GM19043 (cell line): ENCODE measurements at regions not wholly inside any gene's neighbourhood (a gene's known extent, or its start where the extent isn't known, plus 50 kb on each side); places are given as distances from the start of the nearest gene placed in this dataset.

ENCODE experiments used
- ATAC-seq: cut with Tn5 transposase; IDR thresholded peaks from one replicate; pipeline ENCODE4 v1.9.1; 2021; ENCODE audit warnings: low read depth; ENCODE audit not compliant: unreplicated experiment

DNA sequence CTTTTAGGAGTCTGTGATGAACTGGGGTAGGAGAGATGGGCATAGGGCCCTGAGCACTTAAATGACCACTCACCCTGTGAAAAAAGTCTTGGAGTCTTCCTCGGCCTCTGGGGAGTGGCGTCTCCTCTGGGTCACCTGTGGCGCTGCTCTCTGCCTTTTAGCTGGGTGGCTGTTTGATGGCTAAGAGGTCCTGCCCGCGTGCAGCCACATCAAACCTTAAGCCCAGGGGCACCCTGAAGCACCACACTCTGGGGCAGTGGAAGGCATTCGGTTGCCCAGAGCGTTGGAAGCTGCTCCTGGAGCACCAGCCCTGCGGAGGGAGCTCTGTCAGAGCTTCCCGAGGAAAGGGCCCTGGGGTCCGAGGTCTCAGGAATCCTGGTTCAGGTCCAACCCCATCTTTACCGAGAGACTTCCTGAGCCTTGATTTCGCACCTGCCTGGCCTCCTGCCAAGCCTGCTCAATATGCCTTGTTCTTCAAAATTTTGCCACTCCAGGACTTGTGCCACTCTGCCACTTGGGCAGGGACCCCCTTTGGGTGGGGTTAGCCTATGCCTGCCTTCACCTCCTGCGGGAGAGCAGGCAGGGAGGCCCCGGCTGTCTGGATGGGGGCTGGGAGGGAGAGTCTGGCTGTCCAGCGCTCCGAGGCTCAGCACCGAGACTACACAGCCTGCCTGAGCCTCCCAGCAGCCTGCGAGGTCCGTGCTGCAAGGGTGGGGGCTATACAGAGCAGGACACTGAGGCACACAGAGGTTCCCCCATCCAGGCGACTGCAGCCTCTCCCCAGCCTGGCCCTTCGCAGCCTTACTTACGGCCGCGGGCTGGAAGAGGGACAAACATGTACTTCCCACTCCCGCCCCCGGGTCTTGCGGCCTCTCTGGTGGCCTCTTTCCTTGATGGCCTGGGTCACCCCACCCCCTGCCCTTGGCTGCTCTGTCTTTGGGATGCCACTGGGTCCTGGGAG is 63.4 kb upstream of the RNU6ATAC start:
- ATAC-seq, result no peak

DNA sequence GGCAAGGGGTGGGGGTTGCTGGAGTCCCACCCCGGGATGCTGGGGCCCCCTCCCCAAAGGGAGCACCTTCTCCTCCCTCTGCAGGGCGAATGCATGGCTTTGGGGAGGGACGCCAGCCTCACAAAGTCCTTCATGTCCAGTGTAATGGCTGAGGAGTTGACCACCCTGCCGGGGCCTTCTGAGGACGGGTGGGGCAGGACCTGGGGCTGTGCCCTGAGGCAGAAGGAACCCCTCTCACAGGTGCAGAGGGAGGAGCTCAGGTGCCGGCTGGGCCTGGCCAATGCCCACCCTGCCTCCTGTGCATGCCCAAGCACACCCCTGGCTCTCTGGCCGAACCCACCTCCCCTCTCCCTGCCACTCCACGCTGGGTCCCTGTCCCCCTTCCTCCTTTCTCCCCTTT is 64.3 kb upstream of the RNU6ATAC start:
- no peak for ATAC-seq

GRCh38 chr9:134229466-134230091 is 65.2 kb upstream of the RNU6ATAC start:
- no peak for ATAC-seq

DNA sequence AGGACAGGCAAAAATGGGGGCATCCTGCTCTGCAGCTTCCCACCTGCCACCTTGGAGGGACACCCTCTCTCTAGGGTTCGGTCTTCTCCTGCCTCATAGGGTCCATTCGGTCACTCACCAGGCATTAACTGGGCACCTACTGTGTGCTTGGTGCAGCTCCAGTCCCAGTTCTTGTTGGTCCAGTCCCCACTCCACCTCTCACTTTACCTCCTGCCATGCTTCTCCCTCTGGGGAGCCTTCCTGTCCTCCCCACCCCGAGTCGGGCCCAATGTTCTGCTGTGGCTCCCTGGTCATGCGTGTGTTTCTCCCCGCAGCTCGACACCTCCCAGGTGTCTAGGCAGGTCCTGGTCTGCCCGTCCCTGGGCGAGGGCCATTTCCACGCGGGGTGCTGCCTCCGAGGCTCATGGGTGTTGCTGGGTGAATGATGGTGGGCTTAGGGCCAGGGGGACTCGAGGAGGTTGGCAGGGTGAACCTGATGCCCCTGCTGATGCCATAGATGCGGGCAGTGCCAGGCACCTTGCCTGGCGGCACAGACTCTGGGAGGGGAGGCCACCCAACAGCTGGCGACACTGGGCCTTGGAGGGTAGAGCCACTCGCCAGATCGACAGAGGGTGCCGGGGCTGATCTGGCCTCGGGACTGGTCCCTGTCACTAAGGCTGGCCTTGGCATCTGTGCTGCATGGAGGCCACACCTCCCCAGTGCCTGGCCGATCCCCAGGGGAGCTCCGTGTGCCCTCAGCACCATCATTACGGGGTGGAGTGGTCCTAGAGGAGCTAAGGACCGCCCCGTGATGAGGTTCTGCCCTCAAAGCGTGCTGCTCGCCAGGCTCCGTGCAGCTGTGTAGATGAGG is 66.0 kb upstream of the RNU6ATAC start:
- no peak for ATAC-seq

DNA sequence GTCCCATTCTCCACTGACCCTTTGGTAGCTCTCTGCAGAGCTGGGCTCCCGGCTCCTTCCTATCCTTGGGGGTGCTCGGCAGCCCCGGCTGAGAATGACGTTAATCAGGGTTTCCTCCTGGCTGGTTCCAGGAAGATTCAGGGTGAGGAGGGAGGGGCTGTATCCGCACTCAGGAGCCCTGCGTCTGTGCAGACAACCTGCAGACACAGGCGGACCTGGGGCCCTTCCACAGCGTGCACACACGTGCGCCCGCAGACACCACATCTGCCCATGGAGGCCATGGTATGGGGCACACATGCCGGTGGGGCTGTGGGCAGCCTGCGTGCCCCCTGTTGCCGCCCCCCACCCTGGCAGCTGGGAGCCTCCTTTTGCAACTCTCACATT is 66.6 kb upstream of the RNU6ATAC start:
- ATAC-seq, result no peak

- ATAC-seq, result no peak
Observed at GRCh38 chr9:134231330-134231745, 67.0 kb upstream of the RNU6ATAC start.

DNA sequence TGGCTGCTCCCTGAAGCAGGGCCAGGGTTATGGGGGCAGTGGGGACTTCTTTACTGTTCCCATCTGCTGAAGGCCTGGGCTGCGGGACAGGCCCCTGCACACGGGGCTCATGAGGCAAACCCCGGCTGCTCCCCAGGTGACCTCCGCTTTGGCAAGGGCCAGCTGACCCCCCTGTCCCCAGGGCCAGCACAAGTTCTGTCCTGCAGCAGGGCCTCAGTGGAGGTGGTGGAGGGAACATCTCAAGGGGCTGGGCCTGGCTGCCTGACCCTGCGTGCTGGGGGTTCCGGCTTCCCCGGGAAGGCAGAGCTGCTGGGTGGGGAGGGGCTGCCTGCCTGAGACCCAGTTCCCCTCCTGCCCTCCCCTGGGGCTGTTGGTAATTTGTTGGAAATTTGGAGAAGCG is 67.4 kb upstream of the RNU6ATAC start:
- ATAC-seq, result no peak

DNA sequence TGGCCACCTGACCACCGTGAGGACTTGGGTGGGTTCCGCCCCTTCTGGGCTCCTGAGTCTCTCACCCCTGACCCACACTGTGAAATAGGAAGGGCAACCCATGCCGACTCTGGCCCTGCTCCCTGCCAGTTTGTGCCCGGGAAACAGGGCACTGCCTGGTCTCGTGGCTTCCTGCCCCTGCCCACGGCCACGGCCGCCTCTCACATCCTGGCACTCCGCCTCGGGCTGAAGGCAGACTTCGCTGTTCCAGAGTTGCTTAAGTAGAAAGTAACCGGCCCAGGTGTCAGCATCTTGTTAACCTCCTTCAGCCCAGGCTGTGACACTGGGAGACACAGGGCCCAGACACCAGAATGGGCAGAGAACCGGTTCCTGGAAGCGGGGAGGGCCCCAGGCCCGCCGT is 68.7 kb upstream of the RNU6ATAC start:
- ATAC-seq, result no peak

DNA sequence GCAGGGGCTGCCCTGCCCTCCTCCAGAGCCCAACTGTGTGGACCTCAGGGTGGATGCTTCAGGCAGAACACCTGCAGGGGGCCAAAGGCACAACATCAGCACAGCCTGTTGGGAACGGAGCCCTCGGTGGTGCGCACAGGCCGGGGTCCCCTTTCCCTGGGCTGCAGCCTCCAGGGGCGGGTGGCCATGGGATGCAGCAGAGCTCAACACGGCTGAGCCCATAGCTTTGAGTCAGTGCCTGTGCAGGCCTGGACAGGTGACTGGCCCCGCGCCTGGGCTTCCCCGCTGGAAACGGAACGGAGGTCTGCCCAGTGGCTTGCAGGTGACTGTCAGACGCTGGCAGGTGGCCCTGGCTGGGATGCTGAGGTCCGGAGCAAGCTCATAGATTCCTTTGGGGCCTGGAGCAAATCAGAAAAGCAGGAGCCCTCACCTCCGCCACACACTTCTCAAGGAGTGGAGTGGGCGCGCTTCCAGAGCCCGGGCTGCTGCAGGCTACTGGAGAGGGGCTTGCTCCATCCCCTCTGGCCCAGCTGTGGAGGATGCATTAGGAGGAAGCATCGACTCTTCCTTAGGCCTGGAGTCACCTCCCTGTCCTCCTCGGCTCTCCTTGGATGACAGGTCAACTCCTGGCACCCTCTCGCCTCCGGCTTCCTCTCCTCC is 69.8 kb upstream of the RNU6ATAC start:
- ATAC-seq, result no peak

- ATAC-seq, result no peak
Observed at GRCh38 chr9:134234687-134235359, 70.5 kb upstream of the RNU6ATAC start.

GRCh38 chr9:134235366-134235765 is 71.0 kb upstream of the RNU6ATAC start:
- ATAC-seq, result no peak

GRCh38 chr9:134236001-134236421 is 71.6 kb upstream of the RNU6ATAC start:
- no peak for ATAC-seq

- ATAC-seq, result no peak
Observed at GRCh38 chr9:134236935-134237629, 72.7 kb upstream of the RNU6ATAC start.

DNA sequence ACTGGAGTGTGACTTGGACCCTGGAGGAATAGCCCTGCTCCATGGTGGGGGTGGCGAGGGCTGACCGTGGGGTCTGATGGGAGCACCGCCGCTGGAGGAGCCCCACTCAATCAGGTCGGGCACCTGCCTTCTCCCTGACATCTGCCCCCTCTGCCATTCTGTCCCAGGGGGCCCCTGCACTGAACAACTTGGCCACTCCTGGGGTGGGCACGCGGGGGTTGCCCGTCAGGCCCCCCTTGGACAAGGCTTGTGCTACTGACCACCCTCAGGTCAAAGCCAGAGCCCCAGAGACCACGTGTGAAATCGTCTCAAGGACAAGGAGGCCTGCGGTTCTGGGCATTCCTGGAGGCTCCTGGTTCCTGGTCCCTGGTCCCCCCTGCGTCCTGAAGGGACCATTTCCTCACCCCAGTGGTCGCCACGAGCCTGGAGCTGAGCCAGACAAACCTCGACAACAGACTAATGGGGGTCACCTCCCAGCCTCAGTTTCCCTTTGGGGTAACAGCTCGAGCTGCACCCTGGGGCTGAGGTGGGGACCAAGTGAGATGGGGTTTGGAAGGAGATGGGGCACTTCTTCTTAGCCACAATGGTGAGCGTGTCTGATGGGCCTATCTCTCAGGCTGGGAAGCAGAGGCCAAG is 73.4 kb upstream of the RNU6ATAC start:
- ATAC-seq, result no peak

DNA sequence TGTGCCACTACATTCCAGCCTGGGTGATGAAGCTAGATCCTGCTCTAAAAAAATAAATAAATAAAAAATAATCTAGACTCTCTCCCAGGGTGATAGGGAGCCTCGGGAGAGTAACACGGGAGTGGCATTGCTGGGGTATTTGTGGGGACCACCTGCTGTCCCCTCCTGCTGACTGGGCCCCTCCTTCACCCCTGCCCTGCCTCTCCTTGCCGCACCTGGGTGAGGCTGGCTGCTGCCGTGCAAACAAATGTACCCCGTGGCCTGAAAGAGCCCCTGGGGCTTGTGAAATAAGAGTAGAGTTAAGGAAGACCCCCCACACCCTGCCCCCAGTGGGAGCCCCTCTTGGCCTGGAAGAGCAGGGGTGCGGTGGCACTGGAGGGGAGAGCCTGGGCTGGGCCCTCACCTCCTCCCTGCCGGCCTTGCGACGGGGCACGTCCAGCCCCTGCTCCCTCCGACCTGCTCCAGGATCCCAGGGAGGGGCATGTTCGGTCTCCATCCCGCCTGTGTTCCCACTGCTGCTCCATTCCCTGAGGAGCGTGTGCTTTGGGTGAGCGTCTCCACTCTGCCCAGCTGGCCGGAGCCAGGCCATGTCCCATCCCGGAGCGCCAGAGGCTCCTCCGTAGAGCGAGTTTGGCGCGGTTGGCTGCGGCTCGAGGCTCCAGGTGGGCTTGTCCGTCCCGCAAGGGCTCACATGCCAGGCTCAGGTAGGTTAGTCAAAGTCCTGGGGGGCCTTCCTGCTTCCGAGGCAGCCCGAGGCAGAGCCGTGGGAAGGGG is 75.0 kb upstream of the RNU6ATAC start:
- ATAC-seq, result no peak

DNA sequence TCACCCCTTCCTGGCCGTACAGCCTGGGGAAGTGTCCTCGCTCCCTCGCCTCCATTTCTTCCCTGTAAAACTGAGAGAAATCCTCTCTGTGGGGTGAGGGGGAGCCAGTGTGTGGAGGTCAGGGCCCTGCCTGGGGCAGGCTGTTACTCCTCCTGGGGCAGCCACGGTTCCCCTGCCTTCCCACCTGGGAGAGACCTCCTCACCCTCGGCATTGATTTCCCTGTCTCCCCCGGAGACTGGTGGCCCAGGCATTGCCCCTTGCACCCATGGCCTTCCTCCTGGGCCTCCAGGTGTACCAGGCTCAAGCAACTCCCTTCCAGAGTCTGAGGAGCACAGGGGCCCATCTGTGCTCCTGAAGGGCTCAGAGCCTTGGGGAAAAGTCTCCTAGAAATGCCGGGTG is 75.6 kb upstream of the RNU6ATAC start:
- ATAC-seq, result no peak

- no peak for ATAC-seq
Observed at GRCh38 chr9:134240361-134240760, 76.0 kb upstream of the RNU6ATAC start.

- ATAC-seq, result no peak
Observed at GRCh38 chr9:134242706-134243105, 78.3 kb upstream of the RNU6ATAC start.
